OCI-LY1 (cell line): ENCODE measurements at regions not wholly inside any gene's neighbourhood (a gene's known extent, or its start where the extent isn't known, plus 50 kb on each side); places are given as distances from the start of the nearest gene placed in this dataset.

Source experiments
- H2AFZ ChIP-seq: fragments of 200-600 bp; sonication (generic), shearing (Covaris generic); 2 replicates; pipeline ENCODE4 v1.6.0; 2014; ENCODE audit warnings: antibody characterized with exemption, mild to moderate bottlenecking, low read length
- H3F3A ChIP-seq: fragments of 200-600 bp; sonication (generic), shearing (Covaris generic); 2 replicates; pipeline ENCODE4 v1.6.0; 2014; ENCODE audit warnings: mild to moderate bottlenecking, antibody characterized with exemption, low read length, moderate library complexity; ENCODE audit not compliant: insufficient read depth
- H3K27ac ChIP-seq: fragments of 200-600 bp; sonication (generic); 2 replicates; pipeline ENCODE4 v1.5.1; 2014; ENCODE audit warnings: low read length, mixed run types, mild to moderate bottlenecking, low read depth; ENCODE audit not compliant: poor library complexity, severe bottlenecking
- H3K27me3 ChIP-seq: fragments of 200-600 bp; sonication (generic); 2 replicates; pipeline ENCODE4 v1.6.0; 2014; ENCODE audit warnings: antibody characterized with exemption, mild to moderate bottlenecking, low read length, moderate library complexity; ENCODE audit not compliant: insufficient read depth
- H3K36me3 ChIP-seq: fragments of 200-600 bp; sonication (generic); 2 replicates; pipeline ENCODE4 v1.6.1; 2014; ENCODE audit warnings: mild to moderate bottlenecking, antibody characterized with exemption, low read length, moderate library complexity, mixed read lengths; ENCODE audit not compliant: insufficient read depth
- H3K4me1 ChIP-seq: fragments of 200-600 bp; sonication (generic); 2 replicates; pipeline ENCODE4 v1.5.1; 2014; ENCODE audit warnings: mild to moderate bottlenecking, low read length, moderate library complexity; ENCODE audit not compliant: insufficient read depth, severe bottlenecking
- H3K4me2 ChIP-seq: fragments of 200-600 bp; sonication (generic), shearing (Covaris generic); 2 replicates; pipeline ENCODE4 v1.6.1; 2014; ENCODE audit warnings: low read length
- H3K4me3 ChIP-seq: fragments of 200-600 bp; sonication (generic); 2 replicates; pipeline ENCODE4 v1.5.1; 2014; ENCODE audit warnings: low read length, low read depth, mild to moderate bottlenecking, mixed read lengths; ENCODE audit not compliant: poor library complexity, severe bottlenecking
- H3K79me2 ChIP-seq: fragments of 200-600 bp; shearing (Covaris generic); 2 replicates; pipeline ENCODE4 v1.6.1; 2016; ENCODE audit warnings: mixed run types, low read length, mixed read lengths; ENCODE audit not compliant: insufficient read depth
- H3K9ac ChIP-seq: fragments of 200-600 bp; sonication (generic), shearing (Covaris generic); 2 replicates; pipeline ENCODE4 v1.6.1; 2014; ENCODE audit warnings: mild to moderate bottlenecking, low read length, mixed read lengths
- H3K9me2 ChIP-seq: fragments of 200-600 bp; sonication (generic), shearing (Covaris generic); 2 replicates; pipeline ENCODE4 v1.6.1; 2014; ENCODE audit warnings: low read depth, mild to moderate bottlenecking, low read length, mixed read lengths
- H3K9me3 ChIP-seq: fragments of 200-600 bp; shearing (Covaris generic); 2 replicates; pipeline ENCODE4 v1.6.1; 2014; ENCODE audit warnings: low read length, mixed read lengths
- H4K20me1 ChIP-seq: fragments of 200-600 bp; sonication (generic), shearing (Covaris generic); 2 replicates; pipeline ENCODE4 v1.6.0; 2016; ENCODE audit warnings: mild to moderate bottlenecking, low read length; ENCODE audit not compliant: insufficient read depth
- CTCF ChIP-seq: fragments of 200-600 bp; sonication (generic), shearing (Covaris generic); IDR thresholded peaks from 2 replicates; pipeline ENCODE4 v1.5.1; 2017; ENCODE audit warnings: mild to moderate bottlenecking, antibody characterized with exemption, low read length, moderate library complexity, mixed read lengths
- EZH2 ChIP-seq: fragments of 200-600 bp; sonication (generic), shearing (Covaris generic); IDR thresholded peaks from 2 replicates; pipeline ENCODE4 v1.8.0; 2017; ENCODE audit warnings: borderline replicate concordance, mixed run types, mild to moderate bottlenecking, antibody characterized with exemption, low read length, moderate library complexity, mixed read lengths

- H4K20me1 ChIP-seq: no peaks in the 10 kb centered on the region
- H3K27me3 ChIP-seq: no peaks in the 10 kb centered on the region
- no peak overlapping the region for H3K27ac ChIP-seq
- no peaks in the 10 kb centered on the region for H3K9me2 ChIP-seq
- H3K4me3 ChIP-seq: no peak overlapping the region
- no peak for TF ChIP-seq CTCF
- no peak for TF ChIP-seq EZH2
- no peaks in the 10 kb centered on the region for H3F3A ChIP-seq
- no peak overlapping the region for H3K9ac ChIP-seq
- no peaks in the 10 kb centered on the region for H3K9me3 ChIP-seq
- no peaks in the 10 kb centered on the region for H3K36me3 ChIP-seq
- H3K4me2 ChIP-seq: no peak overlapping the region
- no peak overlapping the region for H2AFZ ChIP-seq
- H3K79me2 ChIP-seq: no peaks in the 10 kb centered on the region
- no peaks in the 10 kb centered on the region for H3K4me1 ChIP-seq
These were observed 272.3 kb downstream of the CTTN start for GRCh38 chr11:70670676-70671034.

- no peak overlapping the region for H3K4me2 ChIP-seq
- H3K4me3 ChIP-seq: no peak overlapping the region
These were observed 272.8 kb downstream of the CTTN start for GRCh38 chr11:70671083-70671482.

GRCh38 chr11:70671611-70672010 lies 273.3 kb downstream of the CTTN start:
- no peaks in the 10 kb centered on the region for H3K4me1 ChIP-seq
- H3K36me3 ChIP-seq: no peaks in the 10 kb centered on the region
- H3K4me3 ChIP-seq: no peak overlapping the region
- H2AFZ ChIP-seq: no peak overlapping the region
- TF ChIP-seq CTCF (no peak), EZH2 (no peak)
- H3K9me3 ChIP-seq: no peaks in the 10 kb centered on the region
- H4K20me1 ChIP-seq: no peaks in the 10 kb centered on the region
- H3K79me2 ChIP-seq: no peaks in the 10 kb centered on the region
- H3K4me2 ChIP-seq: no peak overlapping the region
- no peak overlapping the region for H3K27ac ChIP-seq
- H3F3A ChIP-seq: no peaks in the 10 kb centered on the region
- no peaks in the 10 kb centered on the region for H3K27me3 ChIP-seq
- H3K9me2 ChIP-seq: no peaks in the 10 kb centered on the region
- no peak overlapping the region for H3K9ac ChIP-seq

More at GRCh38 chr11:70671083-70671482, 272.8 kb downstream of the CTTN start:
- Histone ChIP-seq H2AFZ (no peak overlapping the region), H3K27me3 (no peaks in the 10 kb centered on the region), H3F3A (no peaks in the 10 kb centered on the region), H3K79me2 (no peaks in the 10 kb centered on the region), H3K36me3 (no peaks in the 10 kb centered on the region), H3K9me2 (no peaks in the 10 kb centered on the region), H3K4me1 (no peaks in the 10 kb centered on the region), H3K27ac (no peak overlapping the region), H3K9me3 (no peaks in the 10 kb centered on the region), H3K9ac (no peak overlapping the region), H4K20me1 (no peaks in the 10 kb centered on the region)
- no peak for TF ChIP-seq EZH2
- TF ChIP-seq CTCF: no peak
